H9 (cell line): ENCODE measurements at regions not wholly inside any gene's neighbourhood (a gene's known extent, or its start where the extent isn't known, plus 50 kb on each side); places are given as distances from the start of the nearest gene placed in this dataset.

ENCODE experiments used
- DNase-seq: peaks from one replicate; pipeline ENCODE4 v3.0.0-alpha.2; 2017
- H2AFZ ChIP-seq: one replicate; pipeline ENCODE4 v1.6.1; 2013; ENCODE audit warnings: mild to moderate bottlenecking, low read length, control low read depth, moderate library complexity
- H2AK5ac ChIP-seq: 2 replicates; pipeline ENCODE4 v1.6.1; 2013; ENCODE audit warnings: low read length, control low read depth, mixed read lengths; ENCODE audit not compliant: insufficient read length
- H2BK120ac ChIP-seq: one replicate; pipeline ENCODE4 v1.6.1; 2013; ENCODE audit warnings: low read depth, mild to moderate bottlenecking, low read length, control low read depth, inconsistent platforms; ENCODE audit not compliant: poor library complexity, severe bottlenecking
- H2BK12ac ChIP-seq: 2 replicates; pipeline ENCODE4 v1.6.1; 2013; ENCODE audit warnings: low read length, control low read depth, mixed read lengths, low read depth; ENCODE audit not compliant: insufficient read length
- H2BK15ac ChIP-seq: 2 replicates; pipeline ENCODE4 v1.6.1; 2013; ENCODE audit warnings: low read depth, low read length, control low read depth
- H2BK20ac ChIP-seq: one replicate; pipeline ENCODE4 v1.6.1; 2013; ENCODE audit warnings: low read depth, mild to moderate bottlenecking, low read length, control low read depth, inconsistent platforms; ENCODE audit not compliant: poor library complexity, severe bottlenecking
- H2BK5ac ChIP-seq: 2 replicates; pipeline ENCODE4 v1.6.1; 2013; ENCODE audit warnings: low read length, control low read depth, mixed read lengths; ENCODE audit not compliant: insufficient read length
- H3K14ac ChIP-seq: 2 replicates; pipeline ENCODE4 v1.6.1; 2013; ENCODE audit warnings: low read length, control low read depth; ENCODE audit not compliant: insufficient read depth
- H3K18ac ChIP-seq: 2 replicates; pipeline ENCODE4 v1.6.1; 2013; ENCODE audit warnings: low read depth, mild to moderate bottlenecking, mixed read lengths, low read length, control low read depth; ENCODE audit not compliant: insufficient read length
- H3K23ac ChIP-seq: 2 replicates; pipeline ENCODE4 v1.6.1; 2013; ENCODE audit warnings: low read length, control low read depth, mixed read lengths, low read depth; ENCODE audit not compliant: insufficient read length
- H3K23me2 ChIP-seq: 2 replicates; pipeline ENCODE4 v1.6.1; 2013; ENCODE audit warnings: low read depth, mild to moderate bottlenecking, mixed read lengths, low read length, control low read depth; ENCODE audit not compliant: insufficient read length, poor library complexity, severe bottlenecking
- H3K27ac ChIP-seq: 2 replicates; pipeline ENCODE4 v1.5.1; 2013; ENCODE audit warnings: low read length, control low read depth, mixed read lengths, low read depth; ENCODE audit not compliant: insufficient read length
- H3K27me3 ChIP-seq: 2 replicates; pipeline ENCODE4 v1.6.1; 2013; ENCODE audit warnings: low read length, control low read depth, inconsistent platforms; ENCODE audit not compliant: insufficient read depth
- H3K4ac ChIP-seq: 2 replicates; pipeline ENCODE4 v1.6.1; 2013; ENCODE audit warnings: low read depth, mild to moderate bottlenecking, control low read depth, inconsistent platforms, low read length, moderate library complexity
- H3K4me1 ChIP-seq: 2 replicates; pipeline ENCODE4 v1.6.1; 2013; ENCODE audit warnings: low read length, control low read depth, inconsistent platforms; ENCODE audit not compliant: insufficient read depth
- H3K4me2 ChIP-seq: 2 replicates; pipeline ENCODE4 v1.6.1; 2013; ENCODE audit warnings: low read length, control low read depth, mixed read lengths; ENCODE audit not compliant: insufficient read length, insufficient read depth
- H3K56ac ChIP-seq: 2 replicates; pipeline ENCODE4 v1.6.1; 2013; ENCODE audit warnings: low read depth, mild to moderate bottlenecking, mixed read lengths, low read length, control low read depth; ENCODE audit not compliant: insufficient read length
- H3K79me1 ChIP-seq: 2 replicates; pipeline ENCODE4 v1.6.1; 2013; ENCODE audit warnings: low read depth, mild to moderate bottlenecking, moderate library complexity, low read length, control low read depth, inconsistent platforms; ENCODE audit not compliant: insufficient read depth, poor library complexity, severe bottlenecking
- H3K79me2 ChIP-seq: 2 replicates; pipeline ENCODE4 v1.6.1; 2013; ENCODE audit warnings: low read length, control low read depth, inconsistent platforms; ENCODE audit not compliant: insufficient read depth
- H3K9ac ChIP-seq: 2 replicates; pipeline ENCODE4 v1.6.1; 2013; ENCODE audit warnings: low read length, control low read depth, mixed read lengths; ENCODE audit not compliant: insufficient read length; ENCODE audit errors: extremely low read depth
- H3K9me3 ChIP-seq: one replicate; pipeline ENCODE4 v1.6.1; 2013; ENCODE audit warnings: low read depth, low read length, inconsistent platforms; ENCODE audit not compliant: control insufficient read depth
- H3T11ph ChIP-seq: one replicate; pipeline ENCODE4 v1.6.1; 2013; ENCODE audit warnings: mild to moderate bottlenecking, low read length, control low read depth, inconsistent platforms
- H4K20me1 ChIP-seq: one replicate; pipeline ENCODE4 v1.6.1; 2013; ENCODE audit not compliant: control insufficient read depth, insufficient read length, insufficient read depth
- H4K5ac ChIP-seq: 2 replicates; pipeline ENCODE4 v1.6.1; 2013; ENCODE audit warnings: low read depth, mild to moderate bottlenecking, mixed read lengths, low read length, control low read depth; ENCODE audit not compliant: insufficient read length
- H4K8ac ChIP-seq: replicated peaks from 2 replicates; pipeline ENCODE4 v1.6.1; 2013; ENCODE audit warnings: low read length, control low read depth, mixed read lengths, low read depth; ENCODE audit not compliant: insufficient read length
- H4K91ac ChIP-seq: 2 replicates; pipeline ENCODE4 v1.6.1; 2013; ENCODE audit warnings: low read depth, mild to moderate bottlenecking, moderate library complexity, mixed read lengths, low read length, control low read depth; ENCODE audit not compliant: insufficient read length
- H3K27ac Mint-ChIP-seq, 3 experiments: 2 replicates in 2 of 3; 3 replicates in 1 of 3; pipeline ENCODE4 v1.8.0; 2020 to 2021; ENCODE audit warnings: mixed read lengths in 3 of 3, mild to moderate bottlenecking in 1 of 3, moderate library complexity in 1 of 3
- H3K27me3 Mint-ChIP-seq: 2 replicates; pipeline ENCODE4 v1.8.0; 2021; ENCODE audit warnings: low read depth, mild to moderate bottlenecking, moderate library complexity, mixed read lengths
- H3K36me3 Mint-ChIP-seq, 3 experiments: 2 replicates in 2 of 3; 3 replicates in 1 of 3; pipeline ENCODE4 v1.8.0; 2020 to 2021; ENCODE audit warnings: low read depth in 3 of 3, mixed read lengths in 3 of 3; ENCODE audit not compliant: insufficient read depth in 1 of 3
- H3K4me1 Mint-ChIP-seq, 2 experiments: 2 replicates each; pipeline ENCODE4 v1.8.0; 2020; ENCODE audit warnings: mixed read lengths in 2 of 2
- H3K4me3 Mint-ChIP-seq, 2 experiments: 2 replicates in 1 of 2; 3 replicates in 1 of 2; pipeline ENCODE4 v1.8.0; 2020 to 2021; ENCODE audit warnings: mild to moderate bottlenecking in 2 of 2, mixed read lengths in 2 of 2, moderate library complexity in 1 of 2
- H3K9me3 Mint-ChIP-seq, 2 experiments: 2 replicates in 1 of 2; 3 replicates in 1 of 2; pipeline ENCODE4 v1.8.0; 2020; ENCODE audit warnings: mild to moderate bottlenecking in 2 of 2, mixed read lengths in 2 of 2, moderate library complexity in 1 of 2
- CTCF ChIP-seq: fragments of 200-600 bp; sonication (generic); conservative IDR thresholded peaks from 3 replicates; pipeline ENCODE4 v1.8.0; 2021; ENCODE audit warnings: antibody characterized with exemption, mild to moderate bottlenecking
- WGBS: extraction: QIAGEN DNeasy Blood & Tissue Kit; methylation state at CpG from one replicate; pipeline ENCODE4 v1.1.7; 2013; ENCODE audit warnings: missing lambda C conversion rate, low lambda C conversion rate, mixed read lengths; ENCODE audit not compliant: insufficient read length; ENCODE audit errors: extremely low coverage; 5-methylcytosine and 5-hydroxymethylcytosine counted together

- Histone ChIP-seq H2BK120ac (no peak overlapping the region), H2AFZ (no peak overlapping the region), H3K9ac (no peak overlapping the region), H4K8ac (no peak overlapping the region), H3K23me2 (no peaks in the 10 kb centered on the region), H3K27ac (no peak overlapping the region), H3K4me1 (no peaks in the 10 kb centered on the region), H3K27me3 (no peaks in the 10 kb centered on the region), H3K4me2 (no peak overlapping the region), H2BK15ac (no peak overlapping the region), H3K56ac (no peak overlapping the region), H3K79me2 (no peaks in the 10 kb centered on the region), H3K14ac (no peak overlapping the region), H4K91ac (no peak overlapping the region), H2BK12ac (no peak overlapping the region), H3K79me1 (no peaks in the 10 kb centered on the region), H3K9me3 (no peaks in the 10 kb centered on the region), H3K18ac (no peak overlapping the region), H2BK5ac (no peak overlapping the region), H3K23ac (no peak overlapping the region), H2BK20ac (no peak overlapping the region), H2AK5ac (no peak overlapping the region), H4K5ac (no peak overlapping the region), H3T11ph (no peak overlapping the region), H4K20me1 (no peaks in the 10 kb centered on the region), H3K4ac (no peak overlapping the region)
- DNase-seq = no peak
- Mint-ChIP-seq H3K9me3 (no peaks in the 10 kb centered on the region), H3K36me3 (no peaks in the 10 kb centered on the region), H3K27ac (no peak overlapping the region), H3K4me3 (no peak overlapping the region), H3K4me1 (peaks cover 0 to 4% of the 10 kb centered on the region in 2 experiments; a peak in 2 of 4 replicates), H3K27me3 (no peaks in the 10 kb centered on the region)
- WGBS = no CpG with 5 or more reads among the region's 2 CpGs
- no peak for TF ChIP-seq CTCF
Measured at GRCh38 chr3:80096909-80097308, 329.1 kb upstream of the ROBO1 start.
